Natural killer cell (primary cell): ENCODE measurements at regions not wholly inside any gene's neighbourhood (a gene's known extent, or its start where the extent isn't known, plus 50 kb on each side); places are given as distances from the start of the nearest gene placed in this dataset.

Experiments
- ATAC-seq, 3 donors: fragments of 150-1000 bp in 2 of 3; fragments of 200-7000 bp in 1 of 3; cut with Tn5 transposase; 1 replicate in 1 of 3; 2 replicates in 2 of 3; pipeline ENCODE4 v1.10.0; 2021; ENCODE audit warnings: mild to moderate bottlenecking in 2 of 3, moderate library complexity in 2 of 3
- DNase-seq, 2 donors: peaks; one replicate each; pipeline versions ENCODE4 v3.0.0 to v3.0.0-alpha.2; 2013 to 2021; ENCODE audit warnings: mixed read lengths in 1 of 2
- H3K27ac ChIP-seq: one replicate; pipeline ENCODE4 v1.5.1; 2013; ENCODE audit warnings: mild to moderate bottlenecking, low read length
- H3K27me3 ChIP-seq: one replicate; pipeline ENCODE4 v1.6.1; 2013; ENCODE audit warnings: low read length; ENCODE audit not compliant: control insufficient read depth, insufficient read depth
- H3K36me3 ChIP-seq: one replicate; pipeline ENCODE4 v1.6.1; 2013; ENCODE audit warnings: low read length; ENCODE audit not compliant: control insufficient read depth, insufficient read depth
- H3K4me1 ChIP-seq: one replicate; pipeline ENCODE4 v1.6.1; 2013; ENCODE audit warnings: low read length; ENCODE audit not compliant: control insufficient read depth, insufficient read depth
- H3K4me3 ChIP-seq: one replicate; pipeline ENCODE4 v1.5.1; 2013; ENCODE audit warnings: low read length
- H3K9me3 ChIP-seq: one replicate; pipeline ENCODE4 v1.6.1; 2013; ENCODE audit warnings: low read length; ENCODE audit not compliant: control insufficient read depth, insufficient read depth
- H3K27ac Mint-ChIP-seq, 2 donors: one replicate each; pipeline ENCODE4 v1.8.0; 2022; ENCODE audit warnings: mild to moderate bottlenecking in 2 of 2, mixed read lengths in 2 of 2, moderate library complexity in 1 of 2
- H3K27me3 Mint-ChIP-seq, 2 donors: one replicate each; pipeline ENCODE4 v1.8.0; 2022; ENCODE audit warnings: low read depth in 2 of 2, mixed read lengths in 2 of 2
- H3K36me3 Mint-ChIP-seq: one replicate; pipeline ENCODE4 v1.8.0; 2022; ENCODE audit warnings: mixed read lengths
- H3K4me1 Mint-ChIP-seq, 2 donors: one replicate each; pipeline ENCODE4 v1.8.0; 2022; ENCODE audit warnings: mixed read lengths in 2 of 2
- H3K4me3 Mint-ChIP-seq: one replicate; pipeline ENCODE4 v1.8.0; 2022; ENCODE audit warnings: mild to moderate bottlenecking, moderate library complexity, mixed read lengths
- H3K9me3 Mint-ChIP-seq, 2 donors: one replicate each; pipeline ENCODE4 v1.8.0; 2022; ENCODE audit warnings: mixed read lengths in 2 of 2
- CTCF ChIP-seq: fragments of 200-600 bp; IDR thresholded peaks from one replicate; pipeline ENCODE4 v1.8.0; 2022; ENCODE audit warnings: antibody characterized with exemption
- WGBS: methylation state at CpG from one replicate; pipeline ENCODE4 v1.1.7; 2013; ENCODE audit warnings: missing lambda C conversion rate; ENCODE audit not compliant: insufficient coverage; 5-methylcytosine and 5-hydroxymethylcytosine counted together
- intact Hi-C: fragments of 100-400 bp; cut with micrococcal nuclease; formaldehyde crosslinking; loops from one replicate; pipeline ENCODE4 v1.14.2; 2022

GRCh38 chr2:817336-818015 lies 133.2 kb upstream of the SNTG2 start:
- Histone ChIP-seq H3K4me1 (no peaks in the 10 kb centered on the region), H3K9me3 (no peaks in the 10 kb centered on the region), H3K27ac (no peak overlapping the region), H3K36me3 (no peaks in the 10 kb centered on the region), H3K27me3 (no peaks in the 10 kb centered on the region), H3K4me3 (no peak overlapping the region)
- ATAC-seq (no peak), DNase-seq (no peak)
- no peak overlapping the region for H3K27ac Mint-ChIP-seq
- H3K4me3 Mint-ChIP-seq: no peak overlapping the region
- no peaks in the 10 kb centered on the region for H3K9me3 Mint-ChIP-seq
- intact Hi-C loops: no loop called here
- TF ChIP-seq CTCF: no peak
- H3K36me3 Mint-ChIP-seq: no peaks in the 10 kb centered on the region
- peaks cover 0 to 3% of the 10 kb centered on the region in 2 donors for H3K27me3 Mint-ChIP-seq
- 77% methylated on average over 6 of the region's 6 CpGs for WGBS
- no peaks in the 10 kb centered on the region for H3K4me1 Mint-ChIP-seq

- H3K36me3 ChIP-seq: no peaks in the 10 kb centered on the region
- H3K9me3 ChIP-seq: no peaks in the 10 kb centered on the region
- H3K27ac Mint-ChIP-seq: no peak overlapping the region
- H3K36me3 Mint-ChIP-seq: no peaks in the 10 kb centered on the region
- H3K4me1 Mint-ChIP-seq: no peaks in the 10 kb centered on the region
- H3K4me3 ChIP-seq: no peak overlapping the region
- no peak for DNase-seq
- H3K27ac ChIP-seq: no peak overlapping the region
- no peak overlapping the region for H3K4me3 Mint-ChIP-seq
- intact Hi-C loops: no loop called here
- WGBS: 90% methylated on average over 5 of the region's 5 CpGs
- peak in 1 of 3 donors; percentile 45 for ATAC-seq
- H3K4me1 ChIP-seq: no peaks in the 10 kb centered on the region
- no peak for TF ChIP-seq CTCF
- H3K9me3 Mint-ChIP-seq: no peaks in the 10 kb centered on the region
- no peaks in the 10 kb centered on the region for H3K27me3 ChIP-seq
- peaks cover 0 to 3% of the 10 kb centered on the region in 2 donors for H3K27me3 Mint-ChIP-seq
These were observed 134.4 kb upstream of the SNTG2 start for GRCh38 chr2:816278-816677.

GRCh38 chr2:810397-810796 lies 133.2 kb upstream of the TMEM18 start:
- Mint-ChIP-seq H3K36me3 (no peaks in the 10 kb centered on the region), H3K9me3 (no peaks in the 10 kb centered on the region), H3K4me1 (no peaks in the 10 kb centered on the region), H3K27me3 (peaks cover 3 to 7% of the 10 kb centered on the region in 2 donors), H3K4me3 (no peak overlapping the region), H3K27ac (no peak overlapping the region)
- ATAC-seq (no peak), DNase-seq (no peak)
- no peak overlapping the region for H3K4me3 ChIP-seq
- H3K4me1 ChIP-seq: no peaks in the 10 kb centered on the region
- 65% methylated on average over 1 of the region's 1 CpG for WGBS
- no peak for TF ChIP-seq CTCF
- H3K27ac ChIP-seq: no peak overlapping the region
- intact Hi-C loops: no loop called here
- no peaks in the 10 kb centered on the region for H3K9me3 ChIP-seq
- no peaks in the 10 kb centered on the region for H3K27me3 ChIP-seq
- H3K36me3 ChIP-seq: no peaks in the 10 kb centered on the region

- Mint-ChIP-seq H3K36me3 (no peaks in the 10 kb centered on the region), H3K9me3 (no peaks in the 10 kb centered on the region), H3K27ac (no peak overlapping the region), H3K27me3 (peaks cover 0 to 7% of the 10 kb centered on the region in 2 donors), H3K4me1 (no peaks in the 10 kb centered on the region), H3K4me3 (no peak overlapping the region)
- no peak for TF ChIP-seq CTCF
- ATAC-seq (no peak), DNase-seq (no peak)
- H3K27ac ChIP-seq: no peak overlapping the region
- no peaks in the 10 kb centered on the region for H3K4me1 ChIP-seq
- H3K9me3 ChIP-seq: no peaks in the 10 kb centered on the region
- no peak overlapping the region for H3K4me3 ChIP-seq
- no peaks in the 10 kb centered on the region for H3K27me3 ChIP-seq
- 84% methylated on average over 6 of the region's 6 CpGs for WGBS
- no peaks in the 10 kb centered on the region for H3K36me3 ChIP-seq
- intact Hi-C loops: no loop called here
These were observed 130.1 kb upstream of the TMEM18 start for GRCh38 chr2:807300-807699.
